SH-SY5Y (cell line): ENCODE measurements at regions not wholly inside any gene's neighbourhood (a gene's known extent, or its start where the extent isn't known, plus 50 kb on each side); places are given as distances from the start of the nearest gene placed in this dataset.

Source experiments
- GATA2 ChIP-seq: IDR thresholded peaks from 2 replicates; pipeline ENCODE4 v1.6.1; 2011; ENCODE audit warnings: mild to moderate bottlenecking, low read depth, low read length
- GATA3 ChIP-seq: IDR thresholded peaks from 2 replicates; pipeline ENCODE4 v1.6.1; 2011; ENCODE audit warnings: low read depth, mild to moderate bottlenecking, low read length, moderate library complexity

DNA sequence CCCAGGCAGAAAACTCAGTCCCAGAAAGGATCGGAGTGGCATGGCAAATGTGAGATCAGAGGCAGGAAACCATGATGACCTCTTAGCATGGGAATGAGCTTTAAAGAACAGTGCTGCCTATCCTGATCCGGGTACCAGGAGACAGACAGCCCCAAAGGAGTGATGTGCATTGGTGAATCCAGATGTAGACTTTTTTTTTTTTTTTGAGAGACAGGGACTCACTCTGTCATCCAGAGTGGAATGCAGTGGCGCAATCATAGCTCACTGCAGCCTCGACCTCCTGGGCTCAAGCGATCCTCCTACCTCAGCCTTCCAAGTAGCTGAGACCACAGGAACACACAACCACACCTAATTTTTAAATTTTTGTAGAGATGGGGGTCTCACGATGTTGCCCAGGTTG lies 122.7 kb downstream of the VAPA start:
- TF ChIP-seq GATA3 (no peak), GATA2 (no peak)
